ENCODE measurements at regions not wholly inside any gene's neighbourhood (a gene's known extent, or its start where the extent isn't known, plus 50 kb on each side); places are given as distances from the start of the nearest gene placed in this dataset.

DNA sequence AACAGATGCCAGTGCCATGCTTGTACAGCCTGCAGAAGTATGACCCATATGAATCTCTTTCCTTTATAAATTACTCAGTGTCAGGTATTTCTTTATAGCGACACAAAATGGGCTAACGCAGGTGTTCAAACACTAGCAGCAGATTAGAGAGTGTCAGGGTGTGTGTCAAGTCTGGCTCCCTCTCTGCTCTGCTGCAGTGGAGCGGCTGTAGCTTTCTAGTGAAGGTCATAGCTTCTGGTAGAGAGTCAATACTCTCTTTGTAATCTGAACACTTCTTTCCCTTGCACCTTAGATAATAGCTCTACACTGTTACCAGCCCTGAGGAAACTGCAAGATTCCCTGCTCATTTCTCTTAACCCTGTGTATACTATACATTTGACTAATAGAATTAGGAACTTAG is 483.2 kb upstream of the TGFBR2 start:
- no peak for TF ChIP-seq POLR2AphosphoS5 (IDR thresholded peaks at IDR 0.05; ENCODE audit: insufficient read depth in 1 of 2, low read depth in 1 of 2)
- TF ChIP-seq, protein P1, sequence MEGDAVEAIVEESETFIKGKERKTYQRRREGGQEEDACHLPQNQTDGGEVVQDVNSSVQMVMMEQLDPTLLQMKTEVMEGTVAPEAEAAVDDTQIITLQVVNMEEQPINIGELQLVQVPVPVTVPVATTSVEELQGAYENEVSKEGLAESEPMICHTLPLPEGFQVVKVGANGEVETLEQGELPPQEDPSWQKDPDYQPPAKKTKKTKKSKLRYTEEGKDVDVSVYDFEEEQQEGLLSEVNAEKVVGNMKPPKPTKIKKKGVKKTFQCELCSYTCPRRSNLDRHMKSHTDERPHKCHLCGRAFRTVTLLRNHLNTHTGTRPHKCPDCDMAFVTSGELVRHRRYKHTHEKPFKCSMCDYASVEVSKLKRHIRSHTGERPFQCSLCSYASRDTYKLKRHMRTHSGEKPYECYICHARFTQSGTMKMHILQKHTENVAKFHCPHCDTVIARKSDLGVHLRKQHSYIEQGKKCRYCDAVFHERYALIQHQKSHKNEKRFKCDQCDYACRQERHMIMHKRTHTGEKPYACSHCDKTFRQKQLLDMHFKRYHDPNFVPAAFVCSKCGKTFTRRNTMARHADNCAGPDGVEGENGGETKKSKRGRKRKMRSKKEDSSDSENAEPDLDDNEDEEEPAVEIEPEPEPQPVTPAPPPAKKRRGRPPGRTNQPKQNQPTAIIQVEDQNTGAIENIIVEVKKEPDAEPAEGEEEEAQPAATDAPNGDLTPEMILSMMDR (IDR thresholded peaks at IDR 0.05) = no peak
- TF ChIP-seq POLR2A (IDR thresholded peaks at IDR 0.05) = no peak
- intact Hi-C loops (cut with DNase I) = no loop called here

DNA sequence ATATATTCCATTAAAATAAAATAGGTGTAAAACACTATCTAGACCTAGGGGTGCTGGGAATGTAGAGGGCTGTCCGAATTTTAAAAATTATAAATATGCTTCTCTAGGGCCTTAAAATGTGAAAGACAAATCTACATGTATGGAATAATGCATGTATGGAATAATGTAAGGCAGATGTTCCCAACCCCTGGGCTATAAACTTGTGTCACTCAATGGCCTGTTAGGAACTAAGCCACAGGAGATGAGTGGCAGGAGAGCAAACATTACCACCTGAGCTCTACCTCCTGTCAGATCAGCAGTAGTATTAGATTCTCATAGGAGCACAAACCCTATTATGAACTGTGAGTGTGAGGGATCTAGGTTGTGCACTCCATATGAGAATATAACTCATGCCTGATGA is 482.6 kb upstream of the TGFBR2 start:
- intact Hi-C loops (cut with DNase I) = no loop called here

More for the DNA sequence above, 483.2 kb upstream of the TGFBR2 start:
- Histone ChIP-seq H3K4me3 (no peak overlapping the region), H3K27me3 (no peaks in the 10 kb centered on the region), H3K27ac (no peak overlapping the region), H3K9me3 (no peaks in the 10 kb centered on the region), H3K4me1 (no peaks in the 10 kb centered on the region), H3K36me3 (no peaks in the 10 kb centered on the region)
- DNase-seq (ENCODE audit: extremely low spot score in 2 of 2) = no peak

DNA sequence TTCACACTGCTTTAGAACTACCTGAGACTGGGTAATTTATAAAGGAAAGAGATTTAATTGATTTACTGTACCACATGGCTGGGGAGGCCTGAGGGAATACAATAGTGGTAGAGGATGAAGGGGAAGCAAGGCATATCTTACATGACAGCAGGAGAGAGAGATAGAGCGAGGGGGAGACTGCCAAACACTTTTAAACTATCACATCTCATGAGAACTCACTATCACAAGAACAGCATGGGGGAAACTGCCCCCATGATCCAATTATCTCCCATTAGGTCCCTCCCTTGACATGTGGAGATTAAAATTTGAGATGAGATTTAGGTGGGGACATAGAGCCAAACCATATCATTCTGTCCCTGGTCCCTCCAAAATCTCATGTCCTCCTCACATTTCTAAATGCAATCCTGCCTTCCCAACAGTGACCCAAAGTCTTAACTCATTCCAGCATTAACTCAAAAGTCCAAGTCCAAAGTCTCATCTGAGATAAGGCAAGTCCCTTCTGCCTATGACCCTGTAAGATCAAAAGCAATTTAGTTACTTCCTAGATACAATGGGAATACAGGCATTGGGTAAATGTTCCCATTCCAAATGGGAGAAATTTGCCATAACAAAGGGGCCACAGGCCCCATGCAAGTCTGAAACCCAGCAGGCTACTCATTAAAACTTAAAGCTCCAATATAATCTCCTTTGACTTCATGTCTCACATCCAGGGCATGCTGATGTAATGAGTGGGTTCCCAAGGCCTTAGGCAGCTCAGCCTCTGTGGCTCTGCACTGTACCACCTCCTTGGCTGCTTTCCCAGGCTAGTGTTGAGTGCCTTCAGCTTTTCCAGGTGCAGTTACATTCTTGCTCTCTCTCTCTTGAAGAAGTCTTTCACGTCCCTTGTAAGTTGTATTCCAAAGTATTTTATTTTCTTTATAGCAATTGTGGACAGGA is 481.7 kb upstream of the TGFBR2 start:
- Histone ChIP-seq H3K9me3 (no peaks in the 10 kb centered on the region), H3K27ac (no peak overlapping the region), H3K36me3 (no peaks in the 10 kb centered on the region), H3K4me1 (no peaks in the 10 kb centered on the region), H3K4me3 (no peak overlapping the region), H3K27me3 (no peaks in the 10 kb centered on the region)
- intact Hi-C loops (cut with DNase I) = no loop called here
- TF ChIP-seq POLR2A (IDR thresholded peaks at IDR 0.05) (no peak), POLR2AphosphoS5 (IDR thresholded peaks at IDR 0.05; ENCODE audit: insufficient read depth in 1 of 2, low read depth in 1 of 2) (no peak)
- TF ChIP-seq, protein P1 (IDR thresholded peaks at IDR 0.05) = no peak
- no peak for DNase-seq (ENCODE audit: extremely low spot score in 2 of 2)

More for the DNA sequence above, 482.6 kb upstream of the TGFBR2 start:
- Histone ChIP-seq H3K36me3 (no peaks in the 10 kb centered on the region), H3K4me3 (no peak overlapping the region), H3K27ac (no peak overlapping the region), H3K4me1 (no peaks in the 10 kb centered on the region), H3K27me3 (no peaks in the 10 kb centered on the region), H3K9me3 (no peaks in the 10 kb centered on the region)
- no peak for TF ChIP-seq POLR2AphosphoS5 (IDR thresholded peaks at IDR 0.05; ENCODE audit: insufficient read depth in 1 of 2, low read depth in 1 of 2)
- TF ChIP-seq, protein P1 (IDR thresholded peaks at IDR 0.05) = no peak
- TF ChIP-seq POLR2A (IDR thresholded peaks at IDR 0.05) = no peak
- no peak for DNase-seq (ENCODE audit: extremely low spot score in 2 of 2)

DNA sequence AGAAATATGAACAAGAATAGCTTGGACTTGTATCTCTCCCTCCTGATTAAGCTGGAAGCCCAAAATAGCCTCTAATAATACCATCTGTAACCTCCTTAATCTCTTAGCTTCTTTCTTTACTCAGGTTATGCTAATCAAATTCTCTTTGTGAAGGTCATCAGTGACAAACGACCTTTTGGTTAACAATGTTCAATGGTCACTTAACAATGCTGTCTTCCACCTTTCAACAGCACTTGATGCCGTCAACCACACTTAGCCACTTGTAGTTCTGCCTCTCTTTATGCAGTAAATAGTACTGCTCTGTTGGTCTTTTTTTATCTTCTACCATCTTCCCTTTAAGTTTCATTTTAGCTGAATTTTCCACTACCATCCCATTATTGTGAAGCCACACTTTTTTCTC is 476.6 kb upstream of the TGFBR2 start:
- H3K27ac ChIP-seq = no peak overlapping the region
- no peaks in the 10 kb centered on the region for H3K4me1 ChIP-seq
- TF ChIP-seq POLR2AphosphoS5 (IDR thresholded peaks at IDR 0.05; ENCODE audit: insufficient read depth in 1 of 2, low read depth in 1 of 2) (no peak), POLR2A (IDR thresholded peaks at IDR 0.05) (no peak)
- TF ChIP-seq, protein P1 (IDR thresholded peaks at IDR 0.05) = no peak
- intact Hi-C loops (cut with DNase I) = no loop called here
- H3K36me3 ChIP-seq = no peaks in the 10 kb centered on the region
- no peak for DNase-seq (ENCODE audit: extremely low spot score in 2 of 2)
- H3K27me3 ChIP-seq = no peaks in the 10 kb centered on the region
- no peak overlapping the region for H3K4me3 ChIP-seq
- H3K9me3 ChIP-seq = no peaks in the 10 kb centered on the region

DNA sequence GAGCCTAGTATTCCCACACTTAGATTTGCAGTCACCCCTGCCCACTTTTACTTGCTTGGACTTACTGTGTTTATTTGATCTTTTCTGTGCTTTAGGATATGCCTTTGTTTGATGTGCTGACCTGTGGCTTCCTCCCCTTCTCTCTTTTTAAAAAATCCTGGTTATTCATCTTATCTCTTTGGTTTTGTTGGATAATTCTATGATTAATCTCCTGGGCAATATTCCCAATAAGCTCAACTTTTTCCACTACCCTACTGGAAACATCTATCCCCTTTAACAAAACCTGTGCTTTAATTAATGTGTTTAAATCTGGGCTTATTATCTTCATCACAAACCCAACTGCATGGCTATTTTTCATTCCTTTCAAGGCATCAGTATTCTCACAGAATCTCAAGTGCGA is 476.0 kb upstream of the TGFBR2 start:
- no peaks in the 10 kb centered on the region for H3K36me3 ChIP-seq
- no peak for DNase-seq (ENCODE audit: extremely low spot score in 2 of 2)
- intact Hi-C loops (cut with DNase I) = no loop called here
- H3K27ac ChIP-seq = no peak overlapping the region
- no peak for TF ChIP-seq POLR2AphosphoS5 (IDR thresholded peaks at IDR 0.05; ENCODE audit: insufficient read depth in 1 of 2, low read depth in 1 of 2)
- no peak for TF ChIP-seq POLR2A (IDR thresholded peaks at IDR 0.05)
- TF ChIP-seq, protein P1 (IDR thresholded peaks at IDR 0.05) = no peak
- no peak overlapping the region for H3K4me3 ChIP-seq
- no peaks in the 10 kb centered on the region for H3K9me3 ChIP-seq
- no peaks in the 10 kb centered on the region for H3K27me3 ChIP-seq
- no peaks in the 10 kb centered on the region for H3K4me1 ChIP-seq
